GM18907 (cell line): ENCODE measurements at regions not wholly inside any gene's neighbourhood (a gene's known extent, or its start where the extent isn't known, plus 50 kb on each side); places are given as distances from the start of the nearest gene placed in this dataset.

Experiments
- ATAC-seq: cut with Tn5 transposase; IDR thresholded peaks from one replicate; pipeline ENCODE4 v1.9.1; 2021; ENCODE audit warnings: mild to moderate bottlenecking, moderate library complexity; ENCODE audit not compliant: unreplicated experiment

DNA sequence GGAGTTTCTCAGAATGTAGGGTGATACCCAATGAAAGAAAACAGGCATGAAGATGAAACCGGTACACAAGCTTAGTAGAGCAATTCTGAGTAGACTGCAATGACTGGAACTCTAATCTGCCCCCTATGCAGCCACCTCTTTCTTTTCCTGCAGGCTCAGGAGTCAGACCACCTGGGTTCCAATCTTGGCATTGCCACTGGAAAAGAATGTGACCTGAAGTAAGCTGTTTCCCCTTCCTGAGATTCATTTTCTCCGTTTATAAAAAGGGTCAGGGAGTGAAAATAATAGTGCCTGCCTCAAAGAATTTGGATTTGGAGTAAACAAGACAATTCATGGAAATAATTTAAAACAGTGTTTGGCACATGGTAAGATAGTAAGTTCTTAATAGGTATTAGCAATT lies 1464.0 kb downstream of the PCDH7 start:
- ATAC-seq = no peak

DNA sequence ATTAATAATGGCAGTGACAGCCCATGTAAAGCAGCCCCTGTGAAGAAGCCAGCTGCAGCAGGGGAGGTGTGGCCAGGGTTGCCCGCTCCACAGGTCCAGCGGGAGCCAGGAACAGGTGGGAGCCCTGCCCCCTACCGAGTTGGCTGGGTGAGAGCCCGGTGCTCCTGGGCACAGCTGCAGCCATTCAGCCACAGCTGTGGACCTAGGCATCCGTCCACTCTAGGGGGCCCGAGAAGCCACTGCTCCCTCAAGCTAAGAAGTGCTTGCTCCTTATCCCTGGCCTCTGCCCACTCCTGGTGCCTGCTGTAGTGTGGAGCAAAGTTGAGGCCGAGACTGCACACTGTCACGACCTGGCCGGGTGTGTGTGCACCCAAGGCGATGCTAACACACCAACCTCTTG lies 1469.0 kb downstream of the PCDH7 start:
- ATAC-seq = no peak

DNA sequence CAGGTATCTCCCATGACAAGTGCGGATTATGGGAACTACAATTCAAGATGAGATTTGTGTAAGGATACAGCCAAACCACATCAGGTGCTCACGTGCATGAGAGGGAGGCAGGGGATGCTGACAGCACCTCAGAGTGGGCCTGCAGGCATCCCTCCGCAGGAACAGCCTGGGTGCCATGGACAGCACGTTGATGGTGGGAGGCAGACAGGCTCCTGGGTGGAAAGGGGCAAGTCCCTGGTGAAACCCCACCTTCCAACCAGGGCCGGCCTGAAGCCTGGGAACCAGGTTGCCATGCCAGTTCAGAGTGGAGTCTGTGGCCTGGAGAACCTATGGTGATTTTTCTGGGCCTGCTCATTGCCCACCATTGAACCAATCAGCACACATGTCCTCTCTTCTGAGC lies 1469.6 kb downstream of the PCDH7 start:
- no peak for ATAC-seq

DNA sequence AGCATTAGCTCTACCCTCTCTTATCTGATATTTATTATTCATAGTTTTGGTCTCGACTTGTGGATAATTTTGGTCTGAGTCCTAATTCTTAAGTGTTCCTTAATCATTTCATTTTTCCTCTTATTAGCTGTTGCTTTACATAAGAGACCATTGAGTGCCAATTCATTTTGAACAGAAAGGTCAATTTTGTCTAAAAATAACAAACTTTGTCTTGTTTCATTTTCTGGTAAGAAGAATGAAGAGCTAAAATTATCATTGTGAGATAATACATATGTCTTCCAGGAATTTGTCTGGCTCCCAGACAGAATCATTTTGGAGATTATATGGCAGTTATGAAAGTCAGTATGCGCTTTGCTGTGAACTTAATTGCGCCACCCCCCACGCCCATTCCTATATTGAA lies 1471.8 kb downstream of the PCDH7 start:
- no peak for ATAC-seq

DNA sequence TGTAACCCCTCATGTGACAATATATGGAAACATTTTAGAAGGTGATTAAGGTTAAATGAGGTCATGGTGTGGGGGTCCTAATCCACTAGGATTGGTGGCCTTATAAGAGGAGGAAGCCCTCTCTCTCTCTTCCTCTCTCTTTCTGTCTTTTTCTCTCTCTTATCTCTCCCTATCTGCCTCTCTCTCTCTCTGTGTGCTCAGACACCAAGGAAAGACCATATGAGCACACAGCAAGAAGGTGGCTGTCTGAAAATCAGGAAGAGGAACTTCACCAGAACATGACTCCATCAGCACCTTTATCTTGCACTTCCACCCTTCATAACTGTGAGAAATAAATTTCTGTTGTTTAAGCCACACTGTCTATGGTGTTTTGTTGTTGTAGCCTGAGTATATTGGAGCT lies 1472.2 kb downstream of the PCDH7 start:
- ATAC-seq = no peak

DNA sequence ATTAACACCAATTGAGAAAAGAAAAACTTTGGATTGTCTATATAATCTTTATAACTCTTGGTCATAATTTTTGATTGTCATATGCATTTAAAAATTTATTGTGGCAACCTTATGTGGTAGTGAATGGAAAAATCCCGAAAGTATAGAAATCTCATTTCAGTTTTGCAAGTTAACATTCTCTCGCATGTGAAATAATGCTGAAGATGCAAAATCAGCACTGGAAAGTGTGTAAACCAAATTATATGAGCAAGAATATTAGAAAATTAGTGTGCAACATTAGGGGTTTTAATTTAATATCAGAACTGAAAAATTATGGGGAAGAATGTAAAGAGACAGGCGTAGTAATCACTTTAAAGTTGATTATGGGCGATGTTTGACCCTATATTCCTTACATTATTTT lies 1472.8 kb downstream of the PCDH7 start:
- ATAC-seq = no peak

DNA sequence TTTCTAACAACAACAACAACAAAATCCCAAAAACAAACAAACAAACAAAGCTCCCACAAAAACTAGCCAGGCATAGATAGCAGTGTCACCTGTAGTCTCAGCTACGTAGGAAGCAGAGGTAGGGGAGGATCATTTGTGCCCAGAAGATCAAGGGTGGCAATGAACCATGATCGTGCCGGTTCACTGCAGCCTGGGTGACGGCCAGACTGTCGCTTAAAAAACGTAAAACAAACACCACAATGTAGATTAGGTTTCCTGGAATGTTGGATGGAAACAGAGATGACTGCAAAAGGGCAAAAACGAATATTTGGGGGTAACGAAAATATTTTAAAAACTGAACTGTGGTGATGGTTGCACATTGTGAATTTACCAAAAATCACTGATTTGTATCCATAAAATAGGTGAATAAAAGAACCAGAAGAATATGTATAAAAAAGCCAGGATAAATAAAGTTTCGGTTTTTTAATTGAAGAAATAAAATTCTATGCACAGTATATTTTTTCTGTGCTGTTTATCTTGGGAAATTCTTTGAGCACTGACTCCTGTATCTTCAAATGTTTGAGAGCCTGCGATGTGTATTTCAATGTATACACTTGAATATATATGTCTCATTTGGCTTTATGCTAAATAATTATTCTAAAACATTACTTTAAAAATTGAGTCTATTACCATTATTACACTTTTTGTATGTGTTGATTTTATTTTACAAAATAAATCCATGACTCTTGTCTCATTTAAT lies 1477.0 kb downstream of the PCDH7 start:
- ATAC-seq = no peak

DNA sequence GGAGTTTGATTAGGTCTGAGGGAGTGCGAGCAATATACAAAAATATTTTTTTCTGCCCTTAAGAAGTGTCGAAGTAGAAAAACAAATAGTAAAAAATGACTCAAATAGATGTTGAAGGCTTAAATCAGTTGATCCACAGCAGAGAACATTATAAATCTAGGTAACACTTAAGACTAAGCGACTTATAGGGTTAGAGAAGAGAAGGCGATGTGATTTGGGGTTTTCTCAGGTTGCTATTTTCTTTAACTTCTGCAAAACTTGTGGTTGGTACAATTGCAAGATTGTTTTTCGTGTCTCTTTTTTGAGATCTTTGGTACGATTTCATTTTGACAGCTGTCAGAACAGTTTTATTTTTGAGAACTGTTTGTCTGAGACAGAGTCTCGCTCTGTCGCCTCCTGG lies 1479.5 kb downstream of the PCDH7 start:
- ATAC-seq = no peak

DNA sequence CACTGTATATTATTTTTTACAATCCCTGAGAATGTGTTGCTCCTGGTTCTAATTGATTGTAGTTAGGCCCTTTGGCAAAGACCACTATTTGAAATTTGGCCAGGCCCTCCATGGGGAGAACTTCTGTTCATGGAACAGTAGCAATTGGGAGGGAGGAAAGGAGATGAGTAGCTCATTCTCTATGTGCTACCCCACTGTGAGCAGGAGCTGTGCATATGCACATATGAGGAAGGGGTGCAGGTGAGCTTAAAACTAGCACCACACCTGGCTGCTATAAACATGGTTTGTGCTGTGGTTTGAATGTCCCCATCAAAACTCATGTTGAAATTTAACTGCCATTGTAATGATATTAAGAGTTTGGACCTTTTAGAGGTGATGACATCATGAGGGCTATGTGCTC lies 1483.2 kb downstream of the PCDH7 start:
- ATAC-seq = no peak

DNA sequence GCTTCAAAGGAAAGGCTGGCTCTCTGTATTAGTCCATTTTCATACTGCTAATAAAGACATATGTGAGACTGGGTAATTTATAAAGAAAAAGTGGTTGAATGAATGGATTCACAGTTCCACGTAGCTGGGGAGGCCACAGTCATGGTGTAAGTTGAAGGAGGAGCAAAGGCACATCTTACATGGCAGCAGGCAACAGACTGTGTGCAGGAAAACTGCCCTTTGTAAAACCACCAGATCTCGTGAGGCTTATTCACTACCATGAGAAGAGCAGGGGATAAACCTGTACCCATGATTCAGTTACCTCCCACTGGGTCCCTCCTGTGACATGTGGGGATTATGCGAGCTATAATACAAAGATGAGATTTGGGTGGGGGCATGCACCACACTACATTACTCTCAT lies 1486.6 kb downstream of the PCDH7 start:
- no peak for ATAC-seq

DNA sequence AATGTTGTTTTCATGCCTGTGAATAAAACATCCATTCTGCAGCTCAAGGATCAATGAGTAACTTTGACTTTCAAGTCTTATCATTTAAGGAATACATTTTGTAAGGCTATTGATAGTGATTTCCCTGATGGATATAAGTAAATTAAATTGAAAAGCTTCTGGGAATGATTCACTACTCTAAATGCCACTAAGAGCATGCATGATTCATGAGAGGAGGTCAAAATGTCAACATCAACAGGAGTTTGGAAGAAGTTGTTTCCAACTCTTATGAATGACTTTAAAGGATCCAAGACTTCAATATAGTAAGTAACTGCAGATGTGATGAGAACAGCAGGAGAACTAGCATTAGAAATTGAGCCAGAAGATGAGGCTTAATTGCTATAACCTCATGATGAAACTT lies 1487.3 kb downstream of the PCDH7 start:
- ATAC-seq = no peak

DNA sequence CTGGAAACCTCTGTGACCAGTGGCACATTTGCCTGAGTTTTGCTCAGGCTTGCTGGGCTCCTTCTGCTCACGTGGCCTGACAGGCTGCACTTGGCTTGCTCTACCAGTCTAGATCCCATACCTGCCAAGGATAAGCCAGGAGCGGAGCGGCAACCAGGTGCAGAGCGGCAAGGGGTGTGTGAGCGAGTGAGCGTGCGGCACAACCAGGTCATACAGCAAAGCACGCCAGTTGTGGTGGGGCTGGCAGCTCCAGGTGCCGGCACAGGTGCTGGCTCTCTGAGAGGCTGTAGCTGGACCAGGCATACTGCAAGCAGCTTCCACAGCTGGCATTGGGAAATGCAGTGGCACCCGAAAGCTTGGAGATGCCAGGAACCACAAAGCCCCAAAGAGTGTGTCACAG lies 1495.1 kb downstream of the PCDH7 start:
- ATAC-seq = no peak

DNA sequence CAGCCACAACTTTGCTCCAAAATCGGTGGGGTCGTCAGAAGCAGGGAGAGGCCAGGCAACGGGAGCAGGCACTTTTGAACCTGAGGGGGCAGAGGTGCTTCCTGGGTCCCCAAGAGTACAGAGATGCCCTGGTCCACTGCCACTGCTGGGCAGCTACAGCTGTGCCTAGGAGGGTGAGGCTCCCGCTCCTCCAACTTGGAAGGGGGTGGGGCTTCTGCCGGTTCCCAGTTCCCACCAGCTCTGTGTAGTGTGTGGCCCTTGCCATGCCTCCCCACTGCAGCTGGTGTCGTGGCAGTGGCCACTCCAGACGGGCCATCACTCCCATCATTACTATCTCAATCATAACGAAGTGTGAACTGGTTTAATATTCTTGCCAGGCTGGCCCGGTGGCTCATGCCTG lies 1496.3 kb downstream of the PCDH7 start:
- ATAC-seq = no peak

DNA sequence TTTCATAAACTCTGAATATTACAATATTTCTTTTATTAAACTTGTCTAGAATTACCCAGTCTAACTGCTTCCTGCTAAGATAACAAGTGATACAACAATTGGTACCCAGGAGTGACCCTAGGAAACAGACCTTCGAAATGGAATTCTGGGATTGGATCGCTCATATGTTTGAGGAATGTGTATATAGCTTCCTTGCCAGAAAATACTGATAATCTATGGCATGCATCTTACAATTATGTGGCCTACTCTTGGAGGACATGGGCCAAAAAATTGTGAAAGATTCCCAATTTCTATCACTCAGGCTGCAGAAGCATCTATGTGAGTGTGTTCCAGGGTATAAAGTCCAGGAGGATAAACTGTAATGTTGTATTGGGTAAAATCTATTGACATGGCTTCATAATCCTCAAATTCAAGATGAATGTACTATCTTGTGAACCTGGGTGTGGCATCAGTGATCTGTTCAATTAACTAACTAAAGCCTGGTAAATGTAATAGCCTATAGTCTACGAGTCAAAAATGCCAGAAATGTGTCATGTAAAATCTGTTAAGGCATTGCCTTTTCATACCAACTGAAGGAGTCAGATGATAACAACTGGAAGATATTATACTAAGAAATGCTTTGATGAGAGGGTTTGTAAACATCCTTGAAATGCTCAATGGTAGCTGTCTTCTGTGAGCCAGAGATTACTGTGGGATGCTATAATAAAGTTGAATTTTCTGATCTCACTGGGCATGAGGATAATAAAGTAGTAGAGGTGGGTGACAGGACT lies 1499.3 kb downstream of the PCDH7 start:
- ATAC-seq = no peak

DNA sequence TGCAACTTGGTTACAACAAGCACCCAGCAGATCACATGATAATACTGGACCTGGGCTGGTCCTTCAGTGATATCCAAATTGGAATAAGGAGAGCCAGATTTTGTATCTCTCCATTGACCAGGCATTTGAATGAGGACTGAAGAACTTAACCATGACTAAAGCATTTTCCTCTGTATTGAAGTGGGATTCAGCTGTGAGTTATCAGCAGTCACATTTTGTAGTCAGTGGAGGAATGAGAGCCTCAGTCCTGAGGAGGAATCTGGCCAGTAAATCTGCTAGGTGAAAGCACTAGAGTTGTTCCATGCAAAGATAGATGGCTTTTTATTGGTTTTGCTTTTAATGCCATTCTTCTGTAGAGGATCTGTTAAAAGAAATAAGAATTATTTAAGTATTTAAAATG lies 1506.0 kb downstream of the PCDH7 start:
- ATAC-seq = no peak

DNA sequence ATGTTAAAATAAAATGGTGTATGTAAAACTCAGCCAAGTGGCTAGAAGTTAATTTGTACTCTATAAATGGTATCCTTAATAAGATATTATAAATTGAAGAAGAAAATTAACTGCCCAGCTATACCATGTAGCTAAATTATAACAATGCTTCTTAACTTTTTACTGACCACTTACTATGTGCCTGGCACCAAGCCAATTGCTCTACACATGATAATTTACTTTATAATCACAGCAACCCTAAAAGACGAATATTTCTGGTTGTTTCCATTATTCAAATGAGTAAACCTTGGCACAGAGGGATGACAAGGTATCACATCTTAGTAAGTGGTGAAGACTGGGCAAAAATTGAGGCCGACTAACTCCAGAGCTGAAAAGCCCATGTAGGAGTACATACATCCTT lies 1506.6 kb downstream of the PCDH7 start:
- no peak for ATAC-seq

DNA sequence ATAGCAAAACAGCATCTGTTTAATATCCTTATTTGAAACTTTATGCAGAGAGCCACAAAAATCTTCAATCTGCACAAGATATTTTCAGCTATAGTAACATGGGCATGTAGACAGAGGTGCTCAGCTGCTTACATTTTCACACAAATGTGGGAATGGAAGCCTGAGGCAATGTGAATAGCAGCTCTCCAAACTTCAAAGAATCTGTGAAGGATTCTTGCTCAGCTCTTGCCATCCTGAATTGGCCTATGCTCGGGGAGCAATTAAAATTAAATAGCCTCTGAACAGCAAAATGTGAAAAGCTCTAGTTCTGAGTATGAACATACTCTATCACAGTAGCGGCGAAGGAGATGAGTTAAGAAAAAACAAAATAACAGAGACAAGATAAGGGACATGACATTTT lies 1523.8 kb downstream of the PCDH7 start:
- ATAC-seq = no peak

DNA sequence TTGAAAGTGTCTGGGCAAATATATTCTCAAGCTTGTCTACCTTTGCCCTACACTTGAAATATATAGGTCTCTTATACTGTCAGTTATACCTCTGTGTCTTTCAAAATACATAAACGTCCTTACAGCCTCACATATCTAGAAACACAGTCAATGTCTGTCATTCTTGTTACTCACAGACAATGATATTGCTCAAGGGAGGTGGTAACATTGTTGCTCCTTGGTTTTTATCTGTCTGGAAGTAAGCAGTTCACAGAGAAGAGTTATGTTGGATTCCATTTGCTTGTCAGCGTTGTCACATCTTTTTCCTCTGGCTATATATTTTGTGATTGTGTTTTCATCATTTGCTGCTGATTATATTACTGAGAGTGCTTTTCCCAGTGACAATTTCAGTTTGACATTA lies 1528.9 kb downstream of the PCDH7 start:
- no peak for ATAC-seq

DNA sequence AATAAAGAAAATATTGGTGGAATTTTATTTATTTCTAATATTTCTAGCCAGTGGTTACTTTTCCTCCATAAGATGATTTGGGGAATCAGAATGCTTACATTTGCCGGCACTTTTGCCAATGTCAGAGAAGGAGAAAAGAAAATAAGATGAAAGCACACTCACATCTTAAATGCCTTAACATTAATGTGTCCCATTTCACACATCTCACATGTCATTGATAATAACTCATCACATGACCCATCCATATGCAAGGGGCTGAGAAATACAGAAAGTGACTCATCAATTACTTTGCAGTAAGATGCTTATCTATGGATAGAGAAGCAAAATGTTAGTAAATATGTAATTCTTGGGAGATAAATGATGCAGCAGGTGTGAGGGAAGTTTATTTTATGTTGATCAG lies 1531.0 kb downstream of the PCDH7 start:
- ATAC-seq = no peak

DNA sequence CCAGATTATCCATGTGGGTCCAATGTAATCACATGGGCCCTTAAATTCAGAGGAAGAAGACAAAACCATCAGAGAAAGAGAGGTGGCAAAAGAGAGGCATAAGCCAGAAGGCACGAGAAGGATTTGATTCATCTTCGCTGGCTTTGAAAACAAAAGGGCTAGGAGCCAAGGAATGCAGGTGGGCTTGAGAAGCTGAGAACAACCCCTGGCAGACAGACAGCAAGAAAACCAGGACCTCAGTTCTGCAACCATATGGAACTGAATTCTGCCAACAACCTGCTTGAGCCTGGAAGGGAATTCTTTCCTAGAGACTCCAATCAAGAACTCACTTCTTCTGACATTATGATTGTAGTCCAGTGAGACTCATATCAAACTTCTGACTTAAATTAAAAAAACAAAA lies 1531.8 kb downstream of the PCDH7 start:
- no peak for ATAC-seq

DNA sequence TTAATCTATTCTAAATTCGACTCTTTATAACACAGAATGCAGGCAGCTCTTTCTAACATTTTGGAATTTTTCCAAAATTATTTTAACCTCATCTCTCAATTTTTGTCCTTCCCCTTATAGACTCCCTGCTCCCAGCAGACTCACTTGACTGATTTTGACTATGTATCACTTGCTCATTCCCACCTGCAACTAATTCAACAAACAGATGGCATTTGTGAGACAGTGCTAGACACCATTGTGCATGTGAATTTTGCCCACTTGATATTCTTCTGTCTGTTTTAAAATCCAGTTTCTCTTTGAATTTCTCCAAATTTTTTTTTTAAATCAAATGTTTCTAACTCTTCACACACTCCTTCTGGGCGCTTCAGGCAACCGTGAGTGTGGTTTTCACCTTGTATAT lies 1534.0 kb downstream of the PCDH7 start:
- ATAC-seq = no peak

DNA sequence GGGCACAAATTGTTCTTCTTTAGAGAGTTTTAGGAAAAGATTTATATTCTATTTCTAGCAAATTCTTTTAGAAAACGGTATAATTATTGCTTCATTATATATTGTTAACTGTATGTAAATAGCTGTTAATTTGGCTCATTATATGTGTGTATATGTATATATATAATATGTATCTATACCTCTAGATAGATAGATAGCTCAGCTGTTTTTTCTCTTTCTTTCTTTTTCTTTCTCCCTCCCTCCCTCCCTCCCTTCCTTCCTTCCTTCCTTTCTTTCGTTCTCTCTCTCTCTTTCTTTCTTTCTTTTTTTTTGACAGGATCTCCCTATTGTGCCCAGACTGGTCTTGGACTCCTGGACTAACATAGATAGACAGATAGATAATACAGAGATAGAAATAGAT lies 1538.8 kb downstream of the PCDH7 start:
- no peak for ATAC-seq

DNA sequence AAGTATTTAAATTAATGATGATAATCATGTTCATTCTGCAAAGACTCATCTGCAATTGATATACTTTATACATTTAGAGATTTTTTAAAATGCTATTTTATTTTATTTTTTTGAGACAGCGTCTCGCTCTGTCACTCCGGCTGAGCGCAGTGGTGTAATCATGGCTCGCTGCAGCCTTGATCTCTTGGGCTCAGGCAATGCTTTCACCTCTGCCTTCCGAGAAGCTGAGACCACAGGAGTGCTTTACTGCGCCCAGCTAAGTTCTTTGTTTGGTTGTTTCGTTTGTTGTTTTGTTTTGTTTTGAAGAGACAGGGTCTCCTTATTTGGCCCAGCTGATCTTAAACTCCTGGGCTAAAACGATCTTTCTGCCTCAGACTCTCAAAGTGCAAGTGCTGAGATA lies 1541.0 kb downstream of the PCDH7 start:
- ATAC-seq = no peak
